ENCODE measurements at regions not wholly inside any gene's neighbourhood (a gene's known extent, or its start where the extent isn't known, plus 50 kb on each side); places are given as distances from the start of the nearest gene placed in this dataset.

DNA sequence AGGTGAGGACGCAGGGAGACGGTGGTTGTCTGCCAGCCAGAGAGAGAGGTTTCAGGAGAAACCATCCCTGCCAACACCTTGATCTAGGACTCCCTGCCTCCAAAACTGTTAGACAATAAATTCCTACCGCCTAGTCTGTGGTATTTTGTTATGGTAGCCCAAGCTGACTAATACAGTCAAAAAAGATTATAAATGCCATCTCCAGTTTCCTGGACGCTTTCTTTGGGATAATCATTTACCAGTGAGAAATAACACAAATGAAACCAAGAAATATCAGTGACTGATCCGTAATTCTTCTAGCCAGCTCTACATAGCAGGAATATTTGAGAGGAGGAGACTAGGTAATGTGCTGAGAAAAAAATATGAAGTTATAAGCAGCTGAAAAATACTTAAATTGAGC is 707.8 kb upstream of the LMCD1 start:
- DNase-seq, result no peak

DNA sequence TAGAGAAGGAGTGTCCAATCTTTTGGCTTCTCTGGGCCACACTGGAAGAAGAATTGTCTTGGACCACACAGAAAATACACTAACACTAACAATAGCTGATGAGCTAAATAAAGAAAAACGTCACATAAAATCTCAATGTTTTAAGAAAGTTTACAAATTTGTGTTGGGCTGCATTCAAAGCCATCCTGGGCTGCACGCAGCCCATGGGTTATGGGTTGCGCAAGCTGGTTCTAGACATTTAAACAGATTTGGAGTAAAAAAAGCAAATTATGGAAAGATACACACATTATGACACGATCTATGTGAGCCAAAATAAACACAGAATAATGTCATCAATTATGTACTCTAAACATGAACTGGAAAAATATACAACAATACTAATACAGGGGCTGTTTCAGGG is 703.3 kb upstream of the LMCD1 start:
- DNase-seq, result no peak

DNA sequence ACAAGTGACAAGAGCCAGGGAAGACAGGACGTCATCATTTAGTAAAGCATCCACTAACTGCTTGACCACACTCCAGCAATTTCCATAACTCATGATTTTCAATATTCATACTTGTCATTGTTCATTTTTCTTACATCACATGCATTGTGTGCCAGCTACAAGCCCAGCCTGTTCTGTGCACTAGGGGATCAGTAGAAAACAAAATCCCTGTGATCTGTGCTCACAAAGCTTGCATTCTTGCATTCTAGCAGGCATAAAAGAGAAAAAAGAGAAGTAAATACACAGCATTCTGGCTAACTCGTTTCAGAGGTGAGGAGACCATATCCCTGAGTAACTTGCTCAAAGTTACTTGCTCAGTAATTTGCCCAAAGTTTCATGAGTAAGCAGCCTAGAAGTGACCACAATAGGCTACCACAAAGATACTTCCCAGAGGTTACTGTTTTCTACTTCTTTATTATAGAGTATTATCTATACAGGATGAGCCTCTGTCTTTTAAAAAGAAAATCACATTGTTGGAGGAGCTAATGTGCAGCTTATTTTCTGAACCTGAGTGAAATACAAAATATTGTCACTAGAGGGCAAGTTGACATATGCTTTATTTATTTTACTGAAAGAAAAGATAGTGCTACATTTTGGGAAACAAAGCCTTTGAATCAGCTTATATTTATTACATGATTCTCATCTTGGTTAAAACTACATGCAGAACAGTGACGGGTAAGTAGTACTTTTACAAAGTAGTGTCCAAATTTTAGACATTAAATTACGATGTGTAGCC is 701.4 kb upstream of the LMCD1 start:
- peak; percentile 12 for DNase-seq

DNA sequence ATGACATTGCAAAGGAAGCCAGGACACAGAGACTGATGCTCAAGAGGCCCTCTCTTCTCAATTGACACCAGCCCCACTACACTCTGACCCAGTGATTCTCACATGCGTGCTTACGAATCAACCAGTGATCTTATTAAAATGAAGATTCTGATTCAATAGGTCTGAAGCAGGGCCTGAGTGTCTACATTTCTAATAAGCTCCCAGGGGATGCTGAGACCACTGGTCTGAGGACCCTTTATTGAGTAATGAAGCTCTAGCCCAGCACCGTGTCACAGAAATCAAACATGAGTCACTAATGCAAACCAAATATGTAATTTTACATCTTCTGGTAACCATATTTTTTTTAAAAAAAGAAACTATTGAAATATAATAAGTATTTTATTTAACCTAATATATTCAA is 689.1 kb upstream of the LMCD1 start:
- DNase-seq, result no peak

DNA sequence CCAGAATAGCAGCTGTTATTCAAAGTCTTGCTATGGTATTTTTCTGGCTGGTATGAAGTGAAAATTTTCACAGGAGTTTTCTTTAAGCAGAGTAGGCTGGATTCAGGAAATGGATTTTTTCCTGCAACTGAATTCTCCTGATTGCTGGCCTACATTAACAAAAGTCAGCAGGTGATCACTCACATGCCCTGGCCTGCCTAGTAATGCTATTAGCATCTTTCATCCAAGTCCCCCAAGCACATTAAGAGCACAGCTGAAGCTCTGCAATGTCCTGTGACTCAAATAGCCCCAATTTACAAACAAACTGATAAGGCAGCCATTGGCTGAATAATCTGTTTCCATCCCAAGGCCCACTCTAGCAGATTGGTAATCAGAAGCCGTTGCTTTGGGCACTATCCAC is 688.3 kb upstream of the LMCD1 start:
- no peak for DNase-seq

DNA sequence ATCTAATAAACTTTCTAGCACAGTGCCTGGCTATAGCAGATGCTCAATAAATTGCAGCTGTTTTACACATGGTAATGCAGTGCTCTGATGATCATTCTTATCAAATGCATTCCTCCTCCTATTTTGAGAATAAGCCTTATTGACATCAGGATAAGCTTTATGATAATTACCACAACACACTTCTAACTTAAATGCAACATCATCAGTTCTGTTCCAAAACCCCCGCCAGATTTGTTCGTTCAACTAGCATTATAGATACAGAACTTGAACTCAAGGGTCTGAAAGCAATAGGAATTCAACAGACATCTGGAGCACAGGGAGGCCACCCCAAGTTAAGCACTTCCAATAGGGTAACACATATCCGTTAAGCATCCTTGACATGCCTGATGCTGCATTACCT is 684.4 kb upstream of the LMCD1 start:
- DNase-seq, result no peak

DNA sequence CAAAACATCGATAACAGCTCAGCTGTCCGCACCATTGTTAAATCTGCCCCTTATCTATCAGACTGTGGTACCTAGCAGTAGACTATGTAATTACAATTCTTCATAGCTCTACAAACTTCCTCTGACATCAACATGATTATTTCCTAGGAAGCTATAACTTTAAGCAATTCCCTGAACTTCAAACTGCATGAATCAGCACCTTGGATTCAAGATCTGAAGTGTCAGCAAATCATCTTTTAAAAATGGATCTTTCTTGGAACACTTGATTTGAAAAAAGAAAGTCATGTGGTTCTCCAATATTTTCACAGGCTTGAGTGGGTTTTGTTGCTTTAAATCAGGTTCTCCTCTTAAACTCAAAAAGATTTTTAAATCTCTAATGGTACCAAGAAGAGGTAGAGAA is 680.7 kb upstream of the LMCD1 start:
- DNase-seq, result no peak

DNA sequence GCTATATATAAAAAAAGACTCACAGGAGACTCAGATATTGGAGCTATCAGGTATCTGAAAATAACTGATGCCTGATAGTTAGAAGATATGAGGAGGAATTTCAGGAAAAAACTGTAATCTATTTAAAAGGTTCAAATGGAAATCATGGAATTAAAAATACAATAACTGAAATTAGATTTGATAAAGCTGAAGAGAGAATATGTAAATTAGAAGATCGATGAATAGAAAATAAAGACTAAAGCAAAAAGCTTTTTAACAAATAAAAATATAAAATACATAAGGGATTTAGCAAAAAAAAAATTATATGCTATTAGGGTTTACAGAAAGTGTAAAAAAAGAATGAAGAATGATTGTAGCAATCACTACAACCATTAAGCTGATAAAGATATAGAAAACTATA is 679.8 kb upstream of the LMCD1 start:
- no peak for DNase-seq

DNA sequence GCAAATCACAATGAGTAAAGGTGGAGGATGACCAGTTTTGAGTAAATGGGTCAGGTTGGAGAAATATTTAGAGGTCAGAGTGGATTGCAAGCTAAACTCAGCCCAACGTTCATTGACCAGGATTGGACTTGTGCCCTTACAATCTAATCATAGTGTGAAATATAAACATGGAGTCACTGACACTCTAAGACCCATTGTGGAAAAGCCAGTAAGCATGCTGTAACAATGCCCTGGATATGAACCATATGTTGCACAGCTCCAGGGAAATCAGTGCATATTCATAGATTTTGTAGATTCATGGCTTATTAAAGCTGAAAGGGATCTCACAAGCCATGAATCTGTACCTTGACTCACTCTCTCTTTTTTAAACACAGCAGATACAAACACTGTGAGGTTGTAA is 660.2 kb upstream of the LMCD1 start:
- DNase-seq, result no peak

DNA sequence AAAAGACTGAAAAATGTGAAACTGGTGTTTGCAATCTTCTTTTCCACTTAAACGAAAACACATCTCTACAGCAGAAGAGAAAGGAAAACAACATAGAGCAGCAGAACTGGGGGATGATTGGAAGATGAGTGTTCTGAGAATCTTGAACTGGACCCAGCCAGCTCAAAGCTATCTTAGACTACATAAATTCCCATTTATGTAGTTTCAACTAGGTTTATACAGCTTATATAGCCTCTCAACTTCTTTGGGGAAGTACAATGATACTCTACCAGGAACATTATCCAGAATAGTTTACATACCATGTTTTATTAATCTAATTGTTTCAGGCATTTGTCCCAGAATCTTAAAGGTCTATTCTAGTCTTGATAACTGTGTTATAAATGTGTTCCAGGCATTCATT is 658.2 kb upstream of the LMCD1 start:
- no peak for DNase-seq

DNA sequence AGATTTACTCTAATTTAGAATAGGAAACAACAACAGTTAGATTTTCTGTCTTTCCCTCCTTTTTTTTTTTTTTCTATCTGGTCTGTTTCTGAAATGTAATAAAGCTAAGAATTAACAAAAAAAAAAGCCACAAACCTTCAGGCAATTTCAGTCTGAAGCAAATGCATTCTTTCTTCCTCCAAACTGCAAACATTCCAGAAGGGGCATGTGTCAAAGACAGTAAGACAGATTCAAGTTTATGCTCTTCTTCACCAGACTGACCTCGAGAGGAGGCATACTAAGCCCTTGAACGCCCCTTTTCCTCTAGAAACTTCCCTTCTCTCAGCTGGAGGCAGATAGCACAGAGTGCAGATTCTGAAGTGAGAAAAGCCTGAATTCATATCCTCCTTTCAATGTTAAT is 654.6 kb upstream of the LMCD1 start:
- no peak for DNase-seq

DNA sequence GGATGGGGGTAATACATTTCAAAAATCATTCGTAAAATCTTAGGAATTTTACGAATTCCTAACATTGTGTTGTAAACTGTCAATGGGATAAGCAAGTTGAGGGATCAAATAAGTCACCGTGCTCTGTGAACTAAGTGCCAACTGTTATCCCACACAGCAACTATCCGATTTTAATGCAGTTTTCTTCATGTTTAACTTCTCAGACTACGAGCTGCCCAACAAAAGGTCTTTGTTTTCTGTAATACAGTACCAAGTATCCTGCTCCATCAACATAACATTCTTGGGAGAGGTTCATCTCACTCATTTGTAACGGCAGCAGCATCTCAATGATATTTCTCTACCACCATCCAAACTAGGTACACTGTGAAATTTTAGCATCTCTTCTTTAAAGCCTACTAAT is 654.1 kb upstream of the LMCD1 start:
- DNase-seq, result no peak

DNA sequence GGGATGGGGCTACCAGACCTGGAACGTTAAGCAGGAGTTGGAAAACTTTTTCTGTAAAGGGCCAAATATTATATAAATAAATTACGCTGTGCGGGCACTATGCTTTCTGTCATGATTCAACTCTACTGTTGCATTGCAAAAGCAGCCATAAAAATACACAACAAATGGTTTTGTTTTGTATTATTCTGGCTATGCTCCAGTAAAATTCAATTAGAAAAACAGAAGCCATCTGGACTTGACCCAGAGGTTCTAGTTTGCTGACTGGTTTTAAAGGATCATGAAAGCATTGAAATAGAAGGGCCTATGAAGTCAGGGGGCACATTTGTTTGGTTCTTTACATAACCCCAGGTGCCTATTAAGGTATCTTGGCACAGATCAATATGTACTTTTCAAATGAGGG is 647.4 kb upstream of the LMCD1 start:
- no peak for DNase-seq

DNA sequence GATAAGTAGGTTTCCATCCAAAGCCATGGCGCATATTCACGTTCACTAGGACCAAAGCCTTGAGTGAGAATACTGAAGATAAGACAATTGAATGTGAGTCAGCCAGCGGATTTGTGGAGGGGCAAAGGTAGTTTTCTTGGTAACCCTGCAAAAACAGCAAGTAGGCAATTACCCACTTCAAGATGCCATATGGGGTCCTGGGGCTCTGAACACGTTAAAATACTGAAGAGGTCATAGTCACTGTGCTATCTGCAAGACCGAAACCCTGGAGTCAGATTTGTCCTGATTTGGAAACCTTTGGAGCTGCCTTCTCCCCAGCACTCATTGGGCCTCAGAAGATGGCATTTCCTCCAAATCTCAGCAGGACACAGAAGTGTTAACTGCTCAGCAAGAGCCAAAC is 646.9 kb upstream of the LMCD1 start:
- DNase-seq, result no peak

DNA sequence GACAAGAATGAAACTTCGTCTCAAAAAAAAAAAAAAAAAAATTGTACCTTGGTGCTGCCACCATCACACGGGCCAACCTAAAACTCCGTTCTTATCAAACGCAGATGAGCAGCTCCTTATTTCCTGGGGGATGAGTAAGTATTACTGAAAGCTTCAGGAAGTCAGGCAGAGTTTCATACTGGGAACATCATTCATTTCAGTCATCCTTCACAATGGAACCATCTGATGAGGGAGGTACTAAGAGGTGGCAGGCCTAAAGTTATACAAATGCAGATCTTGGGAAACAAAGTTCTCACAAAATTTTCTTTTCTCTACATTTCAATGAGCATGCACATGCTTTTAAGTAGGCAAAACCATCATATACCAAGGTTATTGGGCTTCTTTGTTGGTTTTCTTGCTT is 636.0 kb upstream of the LMCD1 start:
- DNase-seq, result no peak

DNA sequence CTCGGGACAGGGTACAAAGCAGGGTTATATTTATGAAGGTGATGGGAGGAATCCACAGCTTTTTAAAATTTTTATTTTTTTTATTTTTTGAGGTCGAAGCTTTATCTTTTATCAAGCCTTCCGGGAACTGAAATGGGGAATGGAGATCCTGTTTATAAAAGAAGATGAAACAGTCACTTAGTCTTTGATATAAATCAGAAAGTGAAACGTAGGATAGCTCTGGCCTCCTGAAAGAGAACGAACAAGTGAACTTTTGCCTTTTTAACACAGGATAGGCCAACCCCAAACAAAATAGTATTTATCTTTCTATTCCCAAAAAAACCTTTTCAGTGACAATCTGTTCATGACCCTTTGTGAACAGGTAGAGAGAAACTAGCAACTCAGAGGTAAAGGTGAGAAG is 634.0 kb upstream of the LMCD1 start:
- no peak for DNase-seq

DNA sequence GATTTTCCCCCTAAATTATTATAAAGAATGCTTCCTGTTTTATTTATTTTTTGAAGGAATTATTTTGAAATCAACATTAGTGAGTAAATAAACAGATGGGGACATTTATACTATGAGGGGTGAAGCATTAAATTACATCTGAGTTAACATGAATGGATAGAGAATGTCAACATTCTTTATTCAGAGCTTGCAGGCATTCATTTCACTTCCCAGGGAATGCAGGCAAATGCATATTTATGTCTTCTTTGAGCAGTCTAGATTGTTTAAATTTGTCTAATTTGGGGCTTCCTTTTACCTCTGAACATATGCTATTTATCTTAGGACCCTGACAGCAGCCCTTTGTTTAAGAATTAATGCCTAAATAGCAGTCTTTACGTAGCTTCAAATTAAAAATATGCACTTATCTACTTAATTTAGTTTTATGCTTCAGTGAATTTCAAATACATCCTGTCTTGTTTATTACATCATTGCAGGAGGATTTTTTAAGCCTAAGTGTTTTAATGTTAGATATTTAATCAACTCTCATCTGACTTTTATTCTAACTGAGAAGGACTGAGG is 630.5 kb upstream of the LMCD1 start:
- no peak for DNase-seq

DNA sequence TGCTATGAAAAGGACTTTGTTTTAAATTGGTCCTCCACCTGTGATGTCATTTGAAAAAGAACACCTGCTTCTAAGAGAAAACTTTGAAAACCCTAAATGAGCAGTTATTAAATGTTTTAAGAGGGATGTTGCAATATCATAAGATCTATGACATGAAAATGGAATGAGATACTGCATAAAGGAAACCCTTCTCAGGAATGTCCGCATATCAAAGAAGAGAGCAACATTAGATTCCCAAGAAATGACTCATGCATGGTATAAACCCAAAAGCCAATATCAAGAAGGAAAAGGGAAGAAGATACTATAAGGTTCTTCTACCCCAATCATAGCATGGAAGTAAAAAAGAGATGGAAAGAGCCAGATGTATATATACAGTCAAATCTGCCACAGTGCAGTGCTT is 627.5 kb upstream of the LMCD1 start:
- DNase-seq, result no peak

DNA sequence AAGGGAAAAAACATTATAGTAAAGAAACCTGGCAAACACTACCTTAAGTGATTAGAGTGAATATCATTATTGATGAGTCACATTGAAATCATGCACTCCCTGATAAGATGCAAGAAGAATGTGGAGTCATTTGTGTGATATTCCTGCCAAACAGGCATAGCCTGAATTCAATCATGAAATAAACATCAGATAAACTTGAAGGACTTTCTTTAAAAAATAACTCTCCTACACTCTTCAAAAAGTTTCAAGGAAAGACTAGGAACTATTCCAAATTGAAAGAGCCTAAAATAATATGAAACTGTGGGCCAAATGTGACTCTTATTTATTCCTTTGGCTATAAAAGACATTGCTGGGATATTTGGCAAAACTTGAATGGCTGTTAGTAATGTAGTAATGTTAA is 625.7 kb upstream of the LMCD1 start:
- DNase-seq, result no peak

DNA sequence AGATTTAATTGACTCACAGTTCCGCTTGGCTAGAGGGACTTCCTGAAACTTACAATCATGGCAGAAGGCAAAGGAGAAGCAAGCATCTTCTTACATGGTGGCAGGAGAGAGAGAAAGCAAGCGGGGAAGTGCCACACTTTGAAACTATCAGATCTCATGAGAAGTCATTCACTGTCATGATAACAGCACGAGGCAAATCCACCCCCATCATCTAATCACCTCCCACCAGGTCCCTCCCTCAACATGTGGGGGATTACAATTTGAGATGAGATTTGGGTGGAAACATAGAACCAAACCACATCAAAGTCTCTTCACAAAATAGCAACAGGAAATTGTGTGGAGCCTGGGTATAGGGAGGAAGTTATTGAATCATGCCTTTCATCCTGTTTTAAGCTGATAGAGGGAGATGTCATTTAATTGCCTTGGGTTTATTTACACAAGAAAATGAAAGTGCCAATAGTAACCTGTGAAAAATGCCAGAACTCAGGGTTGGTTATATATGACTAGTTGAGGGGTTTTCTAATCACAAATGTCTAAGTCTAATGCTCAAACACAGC is 624.8 kb upstream of the LMCD1 start:
- DNase-seq, result peak; percentile 27

DNA sequence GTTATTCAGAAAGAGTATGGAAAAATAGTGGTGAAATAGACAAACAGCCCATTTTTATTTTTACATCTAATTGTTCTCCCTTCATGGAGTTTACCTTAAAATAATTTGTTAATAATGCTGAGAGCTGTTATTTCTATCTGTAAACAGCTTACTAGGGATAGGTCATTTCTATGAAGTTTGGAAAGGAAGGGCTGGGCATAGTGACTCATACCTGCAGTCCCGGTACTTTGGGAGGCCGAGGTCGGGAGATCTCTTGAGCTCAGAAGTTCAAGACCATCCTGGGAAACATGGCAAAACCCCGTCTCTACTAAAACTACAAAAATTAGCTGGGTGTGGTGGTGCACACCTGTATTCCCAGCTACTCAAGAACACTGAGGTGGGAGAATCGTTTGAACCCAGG is 624.3 kb upstream of the LMCD1 start:
- no peak for DNase-seq

DNA sequence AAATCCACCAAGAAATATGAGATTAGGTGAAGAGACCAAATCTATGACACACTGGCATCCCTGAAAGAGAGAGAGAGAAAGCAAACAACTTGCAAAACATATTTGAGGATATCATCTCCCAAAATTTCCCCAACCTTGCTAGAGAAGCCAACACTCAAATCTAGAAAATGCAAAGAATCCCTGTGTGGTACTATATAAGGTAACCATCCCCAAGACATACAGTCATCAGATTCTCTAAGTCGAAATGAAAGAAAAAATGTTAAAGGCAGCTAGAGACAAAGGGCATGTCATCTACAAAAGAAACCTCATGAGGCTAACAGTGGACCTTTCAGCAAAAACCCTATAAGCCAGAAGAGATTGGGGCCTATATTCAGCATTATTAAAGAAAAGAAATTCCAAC is 622.1 kb upstream of the LMCD1 start:
- DNase-seq, result no peak

DNA sequence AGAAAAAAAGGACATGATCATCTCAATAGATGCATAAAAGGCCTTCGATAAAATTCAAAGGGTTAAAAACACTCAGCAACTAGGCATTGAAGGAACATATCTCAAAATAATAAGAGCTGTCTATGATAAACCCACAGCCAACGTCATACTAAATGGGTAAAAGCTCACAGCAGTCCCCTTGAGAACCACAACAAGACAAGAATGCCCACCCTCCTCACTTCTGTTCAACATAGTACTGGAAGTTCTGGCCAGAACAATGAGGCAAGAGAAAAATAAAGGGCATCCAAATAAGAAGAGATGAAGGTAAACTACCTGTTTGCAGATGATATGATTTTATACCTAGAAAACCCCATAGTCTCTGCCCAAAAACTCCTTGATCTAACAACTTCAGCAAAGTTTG is 619.7 kb upstream of the LMCD1 start:
- no peak for DNase-seq

DNA sequence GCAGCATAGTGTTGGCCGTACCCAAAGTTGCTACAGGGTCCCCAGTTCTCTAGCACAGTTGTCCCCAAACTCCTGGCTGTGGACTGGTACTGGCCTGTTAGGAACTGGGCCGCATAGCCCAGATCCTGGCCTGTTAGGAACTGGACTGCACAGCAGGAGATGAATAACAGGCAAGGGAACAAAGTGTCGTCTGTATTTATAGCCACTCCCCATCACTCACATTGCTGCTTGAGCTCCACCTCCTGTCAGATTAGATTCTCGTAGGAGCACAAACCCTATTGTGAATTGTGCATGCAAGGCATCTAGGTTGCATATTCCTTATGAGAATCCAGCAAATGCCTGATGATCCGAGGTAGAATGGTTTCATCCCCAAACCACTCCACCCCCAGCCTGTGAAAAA is 604.0 kb upstream of the LMCD1 start:
- DNase-seq, result no peak

DNA sequence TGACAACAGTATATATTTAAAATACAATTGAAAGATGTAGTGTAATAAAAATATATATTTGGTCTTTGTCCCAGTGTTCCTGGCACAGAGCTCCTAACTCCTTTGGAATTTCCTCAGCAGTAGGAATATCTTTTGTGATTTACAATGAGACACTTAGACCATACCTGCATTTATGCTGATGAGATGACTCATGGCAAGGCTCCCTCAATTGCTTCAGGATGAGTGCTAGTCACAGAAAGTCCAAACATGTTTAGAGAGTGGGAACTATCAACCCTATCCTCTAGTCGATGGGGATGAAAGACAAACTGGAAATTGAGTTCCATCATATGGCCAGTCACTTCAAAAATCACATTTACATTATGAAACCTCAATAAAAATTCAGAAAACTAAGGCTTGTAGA is 588.3 kb upstream of the LMCD1 start:
- DNase-seq, result no peak

Measured in hematopoietic multipotent progenitor cell treated with erythropoietin and hydrocortisone succinate and interleukin-3 and kit ligand, for 6 days (in vitro differentiated cells).